Psoas muscle (tissue), 7 donors: ENCODE measurements at regions not wholly inside any gene's neighbourhood (a gene's known extent, or its start where the extent isn't known, plus 50 kb on each side); places are given as distances from the start of the nearest gene placed in this dataset.

ENCODE experiments used
- ATAC-seq, 4 donors: fragments of 200-7000 bp; cut with Tn5 transposase; one replicate each; pipeline ENCODE4 v1.9.1; 2020; ENCODE audit warnings: moderate library complexity in 3 of 4, mild to moderate bottlenecking in 2 of 4
- DNase-seq, 2 donors: peaks; one replicate each; pipeline ENCODE4 v3.0.0-alpha.2; 2020
- H3K27ac ChIP-seq: fragments of 200-600 bp; one replicate; pipeline ENCODE4 v1.8.0; 2022
- H3K27me3 ChIP-seq, 3 donors: fragments of 200-600 bp in 1 of 3; one replicate each; pipeline versions ENCODE4 v1.6.1 to v1.8.0; 2013 to 2022; ENCODE audit warnings: low read length in 2 of 3, mild to moderate bottlenecking in 2 of 3, moderate library complexity in 1 of 3; ENCODE audit not compliant: insufficient read depth in 3 of 3
- H3K36me3 ChIP-seq, 2 donors: fragments of 200-600 bp in 1 of 2; one replicate each; pipeline versions ENCODE4 v1.6.1 to v1.8.0; 2013 to 2022; ENCODE audit warnings: low read depth in 1 of 2, mild to moderate bottlenecking in 1 of 2, moderate library complexity in 1 of 2; ENCODE audit not compliant: insufficient read depth in 1 of 2
- H3K4me1 ChIP-seq: fragments of 200-600 bp; one replicate; pipeline ENCODE4 v1.8.0; 2022
- H3K4me3 ChIP-seq: fragments of 200-600 bp; one replicate; pipeline ENCODE4 v1.8.0; 2022; ENCODE audit warnings: mild to moderate bottlenecking
- H3K9me3 ChIP-seq: fragments of 200-600 bp; one replicate; pipeline ENCODE4 v1.8.0; 2022
- CTCF ChIP-seq: fragments of 200-600 bp; IDR thresholded peaks from one replicate; pipeline ENCODE4 v1.8.0; 2022; ENCODE audit warnings: antibody characterized with exemption
- WGBS, 3 donors: extraction: QIAGEN DNeasy Blood & Tissue Kit; methylation state at CpG; one replicate each; pipeline versions ENCODE4 v1.1.6 to v1.1.7; 2013; 5-methylcytosine and 5-hydroxymethylcytosine counted together
- intact Hi-C, 2 donors: fragments of 100-400 bp; cut with DNase I; formaldehyde crosslinking; loops; one replicate each; pipeline versions ENCODE4 v1.11.0 to v1.14.2; 2022
- donor health status: healthy with polysubstance abuse.
- donor health status: DM: no; HTN: no; CAD: no; lungs with moderate emphysema.
- donor health status: Bipolar disorder and iron deficiency.
- donor health status: healthy.
- donor health status: DM: yes; HTN: yes; CAD: no.
- donor health status: DM: no; HTN: no; CAD: no.
- donor health status: DM: yes; HTN: yes; CAD: no.

- intact Hi-C loops = no loop called here
- 65 to 90% (median 88%) methylated on average over 4 of the region's 4 CpGs for WGBS, 3 donors
- H3K36me3 ChIP-seq = no peaks in the 10 kb centered on the region
- H3K4me3 ChIP-seq = no peak overlapping the region
- H3K27me3 ChIP-seq = peaks cover 0 to 27% (median 0%) of the 10 kb centered on the region in 3 donors
- no peak overlapping the region for H3K27ac ChIP-seq
- DNase-seq = no peak
- no peaks in the 10 kb centered on the region for H3K4me1 ChIP-seq
- ATAC-seq = no peak
- H3K9me3 ChIP-seq = no peaks in the 10 kb centered on the region
- TF ChIP-seq CTCF = no peak
These were observed 514.8 kb downstream of the BCOR start for GRCh38 chrX:39582976-39583375.

- H3K36me3 ChIP-seq = no peaks in the 10 kb centered on the region
- TF ChIP-seq CTCF = no peak
- intact Hi-C loops = no loop called here
- H3K4me1 ChIP-seq = no peaks in the 10 kb centered on the region
- no peak for DNase-seq
- no peak overlapping the region for H3K27ac ChIP-seq
- peaks cover 0 to 28% (median 0%) of the 10 kb centered on the region in 3 donors for H3K27me3 ChIP-seq
- H3K4me3 ChIP-seq = no peak overlapping the region
- no peaks in the 10 kb centered on the region for H3K9me3 ChIP-seq
- no peak for ATAC-seq
- WGBS, 3 donors = 76 to 91% (median 82%) methylated on average over 3 of the region's 3 CpGs
These were observed 511.9 kb downstream of the BCOR start for GRCh38 chrX:39585808-39586207.

GRCh38 chrX:39586359-39586758, 511.4 kb downstream of the BCOR start:
- intact Hi-C loops = no loop called here
- Histone ChIP-seq H3K4me3 (no peak overlapping the region), H3K27ac (no peak overlapping the region), H3K4me1 (no peaks in the 10 kb centered on the region), H3K27me3 (peaks cover 0 to 22% (median 0%) of the 10 kb centered on the region in 3 donors), H3K9me3 (no peaks in the 10 kb centered on the region), H3K36me3 (no peaks in the 10 kb centered on the region)
- no peak for TF ChIP-seq CTCF
- ATAC-seq (no peak), DNase-seq (no peak)
- 65 to 81% (median 71%) methylated on average over 4 of the region's 4 CpGs for WGBS, 3 donors

- Histone ChIP-seq H3K27ac (no peak overlapping the region), H3K4me1 (no peaks in the 10 kb centered on the region), H3K9me3 (no peaks in the 10 kb centered on the region), H3K27me3 (peaks cover 0 to 10% (median 0%) of the 10 kb centered on the region in 3 donors), H3K4me3 (no peak overlapping the region), H3K36me3 (no peaks in the 10 kb centered on the region)
- intact Hi-C loops = no loop called here
- no peak for TF ChIP-seq CTCF
- DNase-seq (no peak), ATAC-seq (no peak)
- 77 to 97% (median 89%) methylated on average over 3 of the region's 3 CpGs for WGBS, 3 donors
These were observed 506.7 kb downstream of the BCOR start for GRCh38 chrX:39591099-39591498.

GRCh38 chrX:39592776-39593175, 505.0 kb downstream of the BCOR start:
- Histone ChIP-seq H3K27me3 (peaks cover 0 to 12% (median 0%) of the 10 kb centered on the region in 3 donors), H3K4me3 (no peak overlapping the region), H3K27ac (no peak overlapping the region), H3K9me3 (no peaks in the 10 kb centered on the region), H3K36me3 (no peaks in the 10 kb centered on the region), H3K4me1 (no peaks in the 10 kb centered on the region)
- DNase-seq = no peak
- no peak for ATAC-seq
- intact Hi-C loops = no loop called here
- TF ChIP-seq CTCF = no peak
